Right renal cortex interstitium (tissue), 3 donors: ENCODE measurements at regions not wholly inside any gene's neighbourhood (a gene's known extent, or its start where the extent isn't known, plus 50 kb on each side); places are given as distances from the start of the nearest gene placed in this dataset.

Source experiments
- DNase-seq, 3 donors: peaks; one replicate each; pipeline ENCODE4 v3.0.0-alpha.2; 2013; ENCODE audit warnings: low read depth in 3 of 3, low spot score in 2 of 3

- no peak for DNase-seq
Observed at GRCh38 chr13:112240076-112240475, 136.1 kb upstream of the SPACA7 start.

GRCh38 chr13:112241288-112241687 lies 134.9 kb upstream of the SPACA7 start:
- no peak for DNase-seq

GRCh38 chr13:112242777-112243176 lies 133.4 kb upstream of the SPACA7 start:
- DNase-seq, result no peak

- DNase-seq, result no peak
Observed at GRCh38 chr13:112244061-112244460, 132.1 kb upstream of the SPACA7 start.

GRCh38 chr13:112244495-112245177 lies 131.5 kb upstream of the SPACA7 start:
- no peak for DNase-seq

GRCh38 chr13:112245179-112245724 lies 130.9 kb upstream of the SPACA7 start:
- DNase-seq, result no peak

GRCh38 chr13:112245989-112246388 lies 130.2 kb upstream of the SPACA7 start:
- no peak for DNase-seq

- DNase-seq, result no peak
Observed at GRCh38 chr13:112246731-112247470, 129.3 kb upstream of the SPACA7 start.

- no peak for DNase-seq
Observed at GRCh38 chr13:112247471-112248405, 128.4 kb upstream of the SPACA7 start.

GRCh38 chr13:112248406-112248760 lies 127.8 kb upstream of the SPACA7 start:
- no peak for DNase-seq

GRCh38 chr13:112248862-112249592 lies 127.1 kb upstream of the SPACA7 start:
- DNase-seq, result no peak

- DNase-seq, result no peak
Observed at GRCh38 chr13:112249644-112250610, 126.2 kb upstream of the SPACA7 start.

GRCh38 chr13:112250788-112251445 lies 125.2 kb upstream of the SPACA7 start:
- DNase-seq, result no peak

- no peak for DNase-seq
Observed at GRCh38 chr13:112251930-112252585, 124.1 kb upstream of the SPACA7 start.

GRCh38 chr13:112252804-112253590 lies 123.2 kb upstream of the SPACA7 start:
- no peak for DNase-seq

GRCh38 chr13:112253631-112254030 lies 122.5 kb upstream of the SPACA7 start:
- DNase-seq, result no peak

- DNase-seq, result no peak
Observed at GRCh38 chr13:112254061-112254818, 121.9 kb upstream of the SPACA7 start.
